ENCODE measurements at regions not wholly inside any gene's neighbourhood (a gene's known extent, or its start where the extent isn't known, plus 50 kb on each side); places are given as distances from the start of the nearest gene placed in this dataset.

- TF ChIP-seq CTCF (IDR thresholded peaks at IDR 0.05; ENCODE audit: low read depth, low read length, missing control alignments) = no peak
- no peak overlapping the region for H3K4me3 ChIP-seq (ENCODE audit: low read depth, low read length)
- no peak for DNase-seq (ENCODE audit: low read depth)
- in situ Hi-C loops (cut with HindIII; ENCODE audit: low sequenced_read_pairs) = no loop called here
Measured at GRCh38 chr20:33940666-33941065, 53.0 kb upstream of the RALY start.
